Suprapubic skin (tissue), 4 donors: ENCODE measurements at regions not wholly inside any gene's neighbourhood (a gene's known extent, or its start where the extent isn't known, plus 50 kb on each side); places are given as distances from the start of the nearest gene placed in this dataset.

ENCODE experiments used
- DNase-seq, 2 donors: peaks; one replicate each; pipeline ENCODE4 v3.0.0-alpha.2; 2019; ENCODE audit warnings: low spot score in 2 of 2
- H3K27ac ChIP-seq: fragments of 200-600 bp; sonication (generic); one replicate; pipeline ENCODE4 v1.5.1; 2019
- H3K27me3 ChIP-seq: fragments of 200-600 bp; sonication (generic); one replicate; pipeline ENCODE4 v1.5.1; 2019
- H3K36me3 ChIP-seq: fragments of 200-600 bp; sonication (generic); one replicate; pipeline ENCODE4 v1.5.1; 2019
- H3K4me1 ChIP-seq: fragments of 200-600 bp; sonication (generic); one replicate; pipeline ENCODE4 v1.5.1; 2019
- H3K4me3 ChIP-seq: fragments of 200-600 bp; sonication (generic); one replicate; pipeline ENCODE4 v1.5.1; 2019; ENCODE audit warnings: mild to moderate bottlenecking
- H3K9me3 ChIP-seq: fragments of 200-600 bp; sonication (generic); one replicate; pipeline ENCODE4 v1.5.1; 2019
- EP300 ChIP-seq: sonication (generic); formaldehyde crosslinking; IDR thresholded peaks from one replicate; pipeline ENCODE4 v1.6.1; 2017; ENCODE audit warnings: antibody characterized with exemption
- POLR2A ChIP-seq, 2 donors: fragments of 450-650 bp; IDR thresholded peaks; one replicate each; pipeline ENCODE4 v1.6.1; 2017; ENCODE audit warnings: antibody characterized with exemption in 2 of 2, mild to moderate bottlenecking in 2 of 2, moderate library complexity in 2 of 2
- POLR2AphosphoS5 ChIP-seq, 3 donors: sonication (generic); formaldehyde crosslinking; IDR thresholded peaks; one replicate each; pipeline ENCODE4 v1.6.1; 2017; ENCODE audit warnings: antibody characterized with exemption in 3 of 3
- WGBS: methylation state at CpG from one replicate; pipeline ENCODE4 v1.1.5; 2018; 5-methylcytosine and 5-hydroxymethylcytosine counted together
- TF ChIP-seq, protein P1 (sequence below), 2 donors: fragments of 200-600 bp in 1 of 2; fragments of 450-650 bp in 1 of 2; sonication (generic) in 1 of 2; IDR thresholded peaks; one replicate each; pipeline ENCODE4 v1.5.1; 2016 to 2019; ENCODE audit warnings: antibody characterized with exemption in 2 of 2, mild to moderate bottlenecking in 1 of 2, moderate library complexity in 1 of 2

DNA sequence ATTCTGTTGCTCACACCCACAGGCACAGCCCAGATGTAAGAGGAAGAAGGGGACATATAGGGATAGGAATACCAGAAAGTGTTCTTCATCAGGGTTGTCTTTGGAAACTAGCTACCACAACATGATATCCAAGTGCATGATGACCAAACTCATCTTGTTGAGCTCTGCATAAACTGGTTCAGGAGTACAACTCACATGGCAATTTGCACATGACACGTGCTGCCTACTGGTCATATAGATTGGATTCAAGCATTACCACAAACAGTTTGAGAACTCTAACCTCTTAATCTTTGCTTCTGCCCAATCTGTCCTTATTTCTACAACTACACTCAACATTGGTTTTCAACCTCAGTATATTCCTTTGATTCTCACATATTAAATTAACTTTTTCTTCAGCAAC is 184.7 kb upstream of the PCSK2 start:
- TF ChIP-seq EP300, result no peak
- TF ChIP-seq, protein P1, sequence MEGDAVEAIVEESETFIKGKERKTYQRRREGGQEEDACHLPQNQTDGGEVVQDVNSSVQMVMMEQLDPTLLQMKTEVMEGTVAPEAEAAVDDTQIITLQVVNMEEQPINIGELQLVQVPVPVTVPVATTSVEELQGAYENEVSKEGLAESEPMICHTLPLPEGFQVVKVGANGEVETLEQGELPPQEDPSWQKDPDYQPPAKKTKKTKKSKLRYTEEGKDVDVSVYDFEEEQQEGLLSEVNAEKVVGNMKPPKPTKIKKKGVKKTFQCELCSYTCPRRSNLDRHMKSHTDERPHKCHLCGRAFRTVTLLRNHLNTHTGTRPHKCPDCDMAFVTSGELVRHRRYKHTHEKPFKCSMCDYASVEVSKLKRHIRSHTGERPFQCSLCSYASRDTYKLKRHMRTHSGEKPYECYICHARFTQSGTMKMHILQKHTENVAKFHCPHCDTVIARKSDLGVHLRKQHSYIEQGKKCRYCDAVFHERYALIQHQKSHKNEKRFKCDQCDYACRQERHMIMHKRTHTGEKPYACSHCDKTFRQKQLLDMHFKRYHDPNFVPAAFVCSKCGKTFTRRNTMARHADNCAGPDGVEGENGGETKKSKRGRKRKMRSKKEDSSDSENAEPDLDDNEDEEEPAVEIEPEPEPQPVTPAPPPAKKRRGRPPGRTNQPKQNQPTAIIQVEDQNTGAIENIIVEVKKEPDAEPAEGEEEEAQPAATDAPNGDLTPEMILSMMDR (IDR thresholded peaks at IDR 0.05), result no peak
- TF ChIP-seq POLR2AphosphoS5 (IDR thresholded peaks at IDR 0.05), result no peak
- 93% methylated on average over 1 of the region's 1 CpG for WGBS
- Histone ChIP-seq H3K4me3 (no peak overlapping the region), H3K36me3 (no peaks in the 10 kb centered on the region), H3K4me1 (no peaks in the 10 kb centered on the region), H3K9me3 (no peaks in the 10 kb centered on the region), H3K27me3 (no peaks in the 10 kb centered on the region), H3K27ac (no peak overlapping the region)
- no peak for DNase-seq

DNA sequence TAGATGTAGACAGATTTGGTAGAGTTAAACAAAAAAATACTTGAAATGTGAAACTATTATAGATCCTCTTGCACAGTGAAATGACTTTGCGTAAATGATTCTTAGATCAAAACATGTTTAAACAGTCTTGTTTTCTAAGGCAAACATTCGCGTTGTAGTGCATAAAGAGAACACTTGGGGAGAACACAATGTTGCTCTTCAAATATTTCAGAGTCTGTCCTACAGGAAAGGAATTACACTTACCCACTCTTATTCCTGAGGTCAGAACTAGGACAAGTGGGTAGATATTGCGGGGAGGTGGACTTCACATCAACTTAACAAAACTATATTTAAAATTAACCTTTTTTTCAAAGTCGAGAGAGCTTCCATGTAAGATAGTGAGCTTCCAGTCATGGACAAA is 183.5 kb upstream of the PCSK2 start:
- TF ChIP-seq, protein P1 (IDR thresholded peaks at IDR 0.05), result no peak
- TF ChIP-seq EP300 (no peak), POLR2A (IDR thresholded peaks at IDR 0.05) (no peak), POLR2AphosphoS5 (IDR thresholded peaks at IDR 0.05) (no peak)
- no peak for DNase-seq
- no peaks in the 10 kb centered on the region for H3K36me3 ChIP-seq
- no peak overlapping the region for H3K4me3 ChIP-seq
- no peaks in the 10 kb centered on the region for H3K9me3 ChIP-seq
- WGBS, result 87% methylated on average over 5 of the region's 5 CpGs
- no peaks in the 10 kb centered on the region for H3K4me1 ChIP-seq
- no peak overlapping the region for H3K27ac ChIP-seq
- H3K27me3 ChIP-seq, result no peaks in the 10 kb centered on the region

DNA sequence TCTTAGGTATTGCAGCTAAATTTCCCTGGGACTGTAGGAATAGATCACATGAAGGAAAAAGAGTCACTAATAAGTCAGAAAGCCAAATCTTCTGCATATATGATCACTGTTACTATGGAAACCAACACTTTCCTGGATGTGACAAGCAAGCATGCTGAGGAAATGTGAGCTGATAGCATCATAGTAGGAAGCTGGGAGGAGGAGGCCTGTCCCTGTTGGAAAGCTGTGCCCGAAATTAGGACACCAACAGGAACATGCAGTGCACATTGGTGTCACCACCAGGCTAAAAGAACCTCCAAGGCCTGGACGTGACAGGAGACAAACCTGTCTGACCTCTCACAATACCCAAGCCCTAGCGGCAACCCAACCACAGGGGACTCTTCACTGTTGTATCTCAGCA is 181.9 kb upstream of the PCSK2 start:
- Histone ChIP-seq H3K4me1 (no peaks in the 10 kb centered on the region), H3K9me3 (no peaks in the 10 kb centered on the region), H3K27ac (no peak overlapping the region), H3K4me3 (no peak overlapping the region), H3K27me3 (no peaks in the 10 kb centered on the region), H3K36me3 (no peaks in the 10 kb centered on the region)
- TF ChIP-seq POLR2AphosphoS5 (IDR thresholded peaks at IDR 0.05) (no peak), POLR2A (IDR thresholded peaks at IDR 0.05) (no peak), EP300 (no peak)
- TF ChIP-seq, protein P1 (IDR thresholded peaks at IDR 0.05), result no peak
- no peak for DNase-seq
- 67% methylated on average over 3 of the region's 3 CpGs for WGBS

DNA sequence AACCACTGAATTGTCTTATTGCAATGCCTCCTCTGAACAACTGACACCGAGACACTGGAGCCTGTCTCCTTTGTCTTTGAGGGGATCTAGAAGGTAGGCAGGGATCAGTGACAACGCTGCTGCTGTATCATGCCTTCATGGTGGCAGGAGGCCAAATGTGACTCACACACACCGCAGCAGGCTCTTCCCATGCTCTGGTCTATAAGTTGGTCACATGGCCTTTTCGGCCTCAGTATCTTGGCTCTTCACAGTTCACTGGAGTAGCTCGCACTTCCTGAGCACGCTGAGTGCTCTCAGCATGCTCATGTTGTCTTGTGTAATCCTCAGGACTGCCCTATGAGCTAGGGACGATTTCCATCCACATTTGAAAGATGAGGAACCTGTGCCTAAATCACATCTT is 167.4 kb upstream of the PCSK2 start:
- Histone ChIP-seq H3K4me1 (no peaks in the 10 kb centered on the region), H3K36me3 (no peaks in the 10 kb centered on the region), H3K27me3 (no peaks in the 10 kb centered on the region), H3K27ac (no peak overlapping the region), H3K9me3 (peaks cover 13% of the 10 kb centered on the region), H3K4me3 (no peak overlapping the region)
- 69% methylated on average over 7 of the region's 7 CpGs for WGBS
- DNase-seq, result no peak
- TF ChIP-seq POLR2A (IDR thresholded peaks at IDR 0.05), result no peak
- no peak for TF ChIP-seq EP300
- TF ChIP-seq POLR2AphosphoS5 (IDR thresholded peaks at IDR 0.05), result no peak
- TF ChIP-seq, protein P1 (IDR thresholded peaks at IDR 0.05), result no peak

DNA sequence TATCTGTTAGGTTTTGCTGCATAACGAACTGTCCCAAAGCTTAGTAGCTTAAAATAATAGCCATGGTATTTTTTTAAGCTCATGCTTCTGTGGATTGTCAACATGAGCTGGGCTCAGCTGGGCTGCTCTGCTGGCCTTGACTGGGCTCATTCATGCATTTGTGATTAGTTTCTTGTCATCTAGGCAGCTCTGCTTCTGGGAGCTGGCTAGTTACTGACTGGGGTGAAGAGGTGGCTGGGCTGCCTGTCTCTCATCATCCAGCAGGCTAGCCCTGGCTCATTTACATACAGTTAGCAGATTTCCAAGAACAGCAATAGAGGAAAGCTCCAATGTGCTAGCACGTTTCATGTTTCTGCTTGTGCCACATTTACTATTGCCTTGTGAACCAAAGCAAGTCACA is 165.1 kb upstream of the PCSK2 start:
- DNase-seq, result no peak
- WGBS, result 65% methylated on average over 2 of the region's 2 CpGs
- Histone ChIP-seq H3K4me1 (no peaks in the 10 kb centered on the region), H3K27me3 (no peaks in the 10 kb centered on the region), H3K9me3 (peaks cover 7% of the 10 kb centered on the region), H3K4me3 (no peak overlapping the region), H3K27ac (no peak overlapping the region), H3K36me3 (no peaks in the 10 kb centered on the region)
- TF ChIP-seq POLR2A (IDR thresholded peaks at IDR 0.05), result no peak
- TF ChIP-seq, protein P1 (IDR thresholded peaks at IDR 0.05), result no peak
- no peak for TF ChIP-seq EP300
- TF ChIP-seq POLR2AphosphoS5 (IDR thresholded peaks at IDR 0.05), result no peak
